Neural cell (in vitro differentiated cells): ENCODE measurements at regions not wholly inside any gene's neighbourhood (a gene's known extent, or its start where the extent isn't known, plus 50 kb on each side); places are given as distances from the start of the nearest gene placed in this dataset.

ENCODE experiments used
- CTCF ChIP-seq: fragments of 450-650 bp; IDR thresholded peaks from 2 replicates; pipeline ENCODE4 v1.5.1; 2014; ENCODE audit warnings: antibody characterized with exemption, mild to moderate bottlenecking, moderate library complexity; ENCODE audit not compliant: poor library complexity, severe bottlenecking
- EP300 ChIP-seq: fragments of 450-650 bp; conservative IDR thresholded peaks from 2 replicates; pipeline ENCODE4 v1.6.1; 2014; ENCODE audit warnings: antibody characterized with exemption, mild to moderate bottlenecking, moderate library complexity; ENCODE audit not compliant: poor library complexity, severe bottlenecking
- EZH2 ChIP-seq: fragments of 200-600, 300-800 bp; shearing (Covaris generic), sonication (generic); IDR thresholded peaks from 2 replicates; pipeline ENCODE4 v1.6.1; 2014; ENCODE audit warnings: antibody characterized with exemption, low read length, borderline replicate concordance, mild to moderate bottlenecking; ENCODE audit not compliant: insufficient read depth, poor library complexity, severe bottlenecking
- POLR2AphosphoS5 ChIP-seq: IDR thresholded peaks from 2 replicates; pipeline ENCODE4 v1.6.1; 2012
- REST ChIP-seq: IDR thresholded peaks from 2 replicates; pipeline ENCODE4 v1.6.1; 2012; ENCODE audit warnings: borderline replicate concordance
- SMC3 ChIP-seq: fragments of 450-650 bp; conservative IDR thresholded peaks from 2 replicates; pipeline ENCODE4 v1.6.1; 2014; ENCODE audit warnings: antibody characterized with exemption, mild to moderate bottlenecking, moderate library complexity; ENCODE audit not compliant: poor library complexity

GRCh38 chr6:67870321-67870720 lies 764.8 kb upstream of the ADGRB3 start:
- TF ChIP-seq CTCF (no peak), EZH2 (no peak), POLR2AphosphoS5 (no peak), REST (no peak), SMC3 (no peak), EP300 (no peak)
